GM12878 (cell line): ENCODE measurements at regions not wholly inside any gene's neighbourhood (a gene's known extent, or its start where the extent isn't known, plus 50 kb on each side); places are given as distances from the start of the nearest gene placed in this dataset.

ENCODE experiments used
- ATAC-seq: fragments of 200-7000 bp; cut with Tn5 transposase; 3 replicates; pipeline ENCODE4 v1.9.1; 2020; ENCODE audit warnings: mild to moderate bottlenecking, moderate library complexity
- BruUV-seq: library from RNA; stranded (reverse); fragments of 400-500 nt; replicated peaks from 2 replicates; lab custom pipeline; 2021; lab: Mats Ljungman, UMichigan
- CTCF ChIA-PET: fragments of 300-600 bp; sonication (Branson Sonifier 250); formaldehyde crosslinking; extraction: SDS; loops from one replicate; lab custom pipeline; 2021; ENCODE audit warnings: inconsistent platforms; lab: Yijun Ruan, JAX
- POLR2A ChIA-PET: fragments of 350-600 bp; formaldehyde crosslinking; extraction: SDS; loops from one replicate; lab custom pipeline; 2021; ENCODE audit warnings: inconsistent platforms; lab: Charles Lee
- RAD21 ChIA-PET: fragments of 300-600 bp; sonication (Branson Sonifier 250); formaldehyde crosslinking; loops from one replicate; lab custom pipeline; 2023; ENCODE audit warnings: antibody characterized with exemption; ENCODE audit not compliant: unreplicated experiment; lab: Charles Lee
- SMC1A ChIA-PET: fragments of 300-600 bp; sonication (Branson Sonifier 250); formaldehyde crosslinking; loops from one replicate; lab custom pipeline; 2023; ENCODE audit not compliant: unreplicated experiment, uncharacterized antibody; lab: Charles Lee
- DNase-seq: peaks from one replicate; pipeline ENCODE4 v3.0.0-alpha.2; 2011; ENCODE audit warnings: low read depth, low spot score
- FAIRE-seq: peaks from 3 replicates; lab custom pipeline; 2011; peaks lifted over from hg19 to GRCh38; lab: Jason Lieb, UNC
- H2AFZ ChIP-seq: 2 replicates; pipeline ENCODE4 v1.6.0; 2011; ENCODE audit warnings: low read depth, low read length, control low read depth; ENCODE audit not compliant: control insufficient read depth
- H3K27ac ChIP-seq: 2 replicates; pipeline ENCODE4 v1.5.1; 2011; ENCODE audit warnings: control low read depth; ENCODE audit not compliant: control insufficient read depth, insufficient read depth
- H3K27me3 ChIP-seq, 2 experiments: replicated peaks in 1 of 2; 2 replicates each; pipeline versions ENCODE4 v1.6.0 to v1.6.1; 2011; ENCODE audit warnings: low read length in 1 of 2; ENCODE audit not compliant: control insufficient read depth in 2 of 2, insufficient read depth in 2 of 2
- H3K36me3 ChIP-seq, 2 experiments: 2 replicates each; pipeline ENCODE4 v1.5.1; 2011; ENCODE audit warnings: low read length in 1 of 2; ENCODE audit not compliant: control insufficient read depth in 2 of 2, insufficient read depth in 2 of 2
- H3K4me1 ChIP-seq: 2 replicates; pipeline ENCODE4 v1.6.1; 2011; ENCODE audit warnings: mild to moderate bottlenecking, low read length, moderate library complexity, mixed read lengths; ENCODE audit not compliant: control insufficient read depth, insufficient read depth
- H3K4me2 ChIP-seq: 2 replicates; pipeline ENCODE4 v1.6.0; 2011; ENCODE audit warnings: control low read depth; ENCODE audit not compliant: control insufficient read depth, insufficient read depth
- H3K4me3 ChIP-seq: fragments of 200-600 bp; sonication (generic); 2 replicates; pipeline ENCODE4 v1.5.1; 2016
- H3K79me2 ChIP-seq: 2 replicates; pipeline ENCODE4 v1.6.0; 2011; ENCODE audit warnings: low read length; ENCODE audit not compliant: control insufficient read depth, insufficient read depth
- H3K9ac ChIP-seq: 2 replicates; pipeline ENCODE4 v1.8.0; 2011; ENCODE audit warnings: low read length, control low read depth, mixed read lengths; ENCODE audit not compliant: control insufficient read depth, insufficient read depth
- H3K9me3 ChIP-seq: replicated peaks from 3 replicates; pipeline ENCODE4 v1.5.1; 2011; ENCODE audit warnings: mild to moderate bottlenecking, low read length; ENCODE audit not compliant: control insufficient read depth, insufficient read depth
- H4K20me1 ChIP-seq: 2 replicates; pipeline ENCODE4 v1.6.0; 2011; ENCODE audit not compliant: control insufficient read depth, insufficient read depth
- ATF2 ChIP-seq: IDR thresholded peaks from 2 replicates; pipeline ENCODE4 v1.6.1; 2012; ENCODE audit warnings: low read length, inconsistent platforms
- CHD1 ChIP-seq: IDR thresholded peaks from 2 replicates; pipeline ENCODE4 v1.6.1; 2012; ENCODE audit warnings: low read depth, low read length, improper control_type of control experiment
- ELK1 ChIP-seq: IDR thresholded peaks from 2 replicates; pipeline ENCODE4 v1.6.1; 2012; ENCODE audit warnings: low read depth, low read length, improper control_type of control experiment
- EP300 ChIP-seq, 2 experiments: fragments of 150-350 bp in 1 of 2; IDR thresholded peaks; 2 replicates each; pipeline ENCODE4 v1.6.1; 2011 to 2012; ENCODE audit warnings: low read depth in 2 of 2, low read length in 2 of 2, borderline replicate concordance in 1 of 2, improper control_type of control experiment in 1 of 2, inconsistent platforms in 1 of 2; ENCODE audit not compliant: control insufficient read depth in 1 of 2
- EZH2 ChIP-seq: IDR thresholded peaks from 2 replicates; pipeline ENCODE4 v1.6.1; 2012; ENCODE audit warnings: low read depth, mild to moderate bottlenecking, control low read depth, inconsistent platforms, low read length, borderline replicate concordance; ENCODE audit not compliant: control insufficient read depth
- HDGF ChIP-seq: fragments of 450-650 bp; IDR thresholded peaks from 2 replicates; pipeline ENCODE4 v1.6.1; 2016; ENCODE audit warnings: antibody characterized with exemption
- NR2C2 ChIP-seq: IDR thresholded peaks from 2 replicates; pipeline ENCODE4 v1.6.1; 2011; ENCODE audit warnings: borderline replicate concordance, low read depth; ENCODE audit not compliant: control insufficient read depth, insufficient read length
- PBX3 ChIP-seq: IDR thresholded peaks from 2 replicates; pipeline ENCODE4 v1.6.1; 2011; ENCODE audit warnings: mild to moderate bottlenecking, low read depth, low read length, moderate library complexity; ENCODE audit not compliant: insufficient replicate concordance
- PRDM15 ChIP-seq: fragments of 450-650 bp; formaldehyde crosslinking; IDR thresholded peaks from 2 replicates; pipeline ENCODE4 v1.4.0; 2020; ENCODE audit warnings: mild to moderate bottlenecking, moderate library complexity
- SKIL ChIP-seq: fragments of 450-650 bp; IDR thresholded peaks from 2 replicates; pipeline ENCODE4 v1.6.1; 2017; ENCODE audit warnings: mild to moderate bottlenecking, low read depth, inconsistent platforms; ENCODE audit not compliant: poor library complexity, severe bottlenecking
- ZNF217 ChIP-seq: fragments of 450-650 bp; IDR thresholded peaks from 2 replicates; pipeline ENCODE4 v1.6.1; 2017; ENCODE audit warnings: antibody characterized with exemption, mild to moderate bottlenecking
- WGBS: methylation state at CpG from one replicate; pipeline ENCODE4 v1.1.6; 2016; ENCODE audit warnings: low lambda C conversion rate; ENCODE audit not compliant: insufficient replicate concordance, insufficient coverage; ENCODE audit errors: missing lambda C conversion rate; 5-methylcytosine and 5-hydroxymethylcytosine counted together
- in situ Hi-C: fragments of 300-500 bp; cut with MboI; formaldehyde crosslinking; loops from 9 replicates; pipeline ENCODE4 v1.14.3; 2018; ENCODE audit warnings: mixed read lengths
- intact Hi-C: fragments of 100-400 bp; cut with micrococcal nuclease; formaldehyde crosslinking; loops from one replicate; pipeline ENCODE4 v1.14.2; 2022; ENCODE audit not compliant: unreplicated experiment

GRCh38 chr3:127082066-127082465 lies 99.2 kb downstream of the PLXNA1 start:
- Histone ChIP-seq H3K36me3 (no peaks in the 10 kb centered on the region), H4K20me1 (no peaks in the 10 kb centered on the region), H3K27me3 (peaks cover 0 to 3% of the 10 kb centered on the region in 2 experiments; a peak in 2 of 4 replicates), H3K4me3 (no peak overlapping the region), H3K79me2 (no peaks in the 10 kb centered on the region), H3K27ac (no peak overlapping the region), H3K9me3 (no peaks in the 10 kb centered on the region; the same call in 2 of the 3 replicates), H3K4me1 (no peaks in the 10 kb centered on the region), H3K4me2 (no peak overlapping the region)
- in situ Hi-C loops: no loop called here
- no peak for FAIRE-seq
- intact Hi-C loops: no loop called here
- ChIA-PET POLR2A (no interaction called here), CTCF (no interaction called here)
- 41% methylated on average over 7 of the region's 7 CpGs for WGBS
- BruUV-seq: no TSS peak
- no peak for ATAC-seq
- TF ChIP-seq ELK1: no peak
- TF ChIP-seq NR2C2: no peak
- no peak for TF ChIP-seq PRDM15 (CRISPR knock-in tag)
- TF ChIP-seq EP300 (IDR thresholded peaks at IDR 0.05; ENCODE audit: borderline replicate concordance in 1 of 2, control insufficient read depth in 1 of 2, low read depth in 2 of 2, low read length in 2 of 2): no peak
- TF ChIP-seq ZNF217: no peak
- no peak for TF ChIP-seq ATF2
- TF ChIP-seq PBX3: no peak
- no peak for TF ChIP-seq HDGF
- TF ChIP-seq SKIL: no peak
- no peak for TF ChIP-seq CHD1
- no peak for TF ChIP-seq EZH2
- TF ChIP-seq, all 136 proteins: peak for 0
- no peak for DNase-seq
- SMC1A ChIA-PET: no interaction called here
- no peak overlapping the region for H3K9ac ChIP-seq
- no peak overlapping the region for H2AFZ ChIP-seq
- RAD21 ChIA-PET: no interaction called here
